GM13976 (cell line): ENCODE measurements at regions not wholly inside any gene's neighbourhood (a gene's known extent, or its start where the extent isn't known, plus 50 kb on each side); places are given as distances from the start of the nearest gene placed in this dataset.

Source experiments
- DNase-seq: peaks from one replicate; pipeline ENCODE4 v3.0.0; 2012; ENCODE audit warnings: low spot score
- in situ Hi-C: fragments of 300-500 bp; cut with MboI; formaldehyde crosslinking; loops from one replicate; pipeline ENCODE4 v1.12.0; 2022; ENCODE audit warnings: low sequenced_read_pairs, mixed read lengths, inconsistent platforms; ENCODE audit not compliant: unreplicated experiment
- TF ChIP-seq, protein P1 (sequence below): IDR thresholded peaks from 2 replicates; pipeline ENCODE4 v1.5.1; 2012; ENCODE audit warnings: borderline replicate concordance, mild to moderate bottlenecking; ENCODE audit not compliant: insufficient read depth; ENCODE audit errors: extremely low read depth, missing control alignments, control extremely low read depth

DNA sequence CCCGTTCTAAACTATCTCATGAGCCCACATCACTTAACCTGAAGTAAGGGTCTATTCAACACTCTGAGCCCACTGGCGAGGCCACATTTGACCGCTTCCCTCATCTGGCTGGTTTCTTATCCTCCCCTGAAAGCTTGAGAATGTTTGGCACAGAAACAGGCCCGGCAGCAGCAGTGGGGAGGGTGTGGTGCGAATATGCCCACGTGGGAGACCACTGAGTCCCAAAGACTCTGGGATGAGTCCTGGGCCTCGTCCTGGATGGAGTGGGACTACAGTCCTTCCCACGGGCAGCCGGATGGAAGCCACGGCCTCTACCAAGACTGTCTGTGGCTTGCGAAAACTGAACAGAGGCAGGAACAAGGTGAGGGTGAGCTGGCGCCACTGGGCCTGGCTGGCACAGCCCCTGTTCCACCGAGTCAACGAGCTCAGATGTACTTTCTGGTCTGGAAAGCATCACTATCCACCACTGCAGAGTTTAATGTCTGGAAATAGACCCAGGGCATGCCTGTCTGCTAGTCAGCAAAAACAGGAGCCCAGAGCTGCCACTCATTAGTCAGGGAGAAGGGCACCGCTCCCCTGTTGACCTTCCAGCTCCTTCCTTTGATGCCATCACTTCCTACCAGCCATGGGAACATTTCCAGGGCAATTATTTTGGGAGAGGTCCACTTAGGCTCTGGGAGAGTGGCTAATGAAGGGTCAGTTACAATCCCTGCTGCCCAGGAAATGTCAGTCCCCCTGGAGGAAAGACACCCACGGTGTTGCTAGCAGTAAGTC is 386.6 kb downstream of the MATN1 start:
- in situ Hi-C loops: no loop called here
- TF ChIP-seq, protein P1, sequence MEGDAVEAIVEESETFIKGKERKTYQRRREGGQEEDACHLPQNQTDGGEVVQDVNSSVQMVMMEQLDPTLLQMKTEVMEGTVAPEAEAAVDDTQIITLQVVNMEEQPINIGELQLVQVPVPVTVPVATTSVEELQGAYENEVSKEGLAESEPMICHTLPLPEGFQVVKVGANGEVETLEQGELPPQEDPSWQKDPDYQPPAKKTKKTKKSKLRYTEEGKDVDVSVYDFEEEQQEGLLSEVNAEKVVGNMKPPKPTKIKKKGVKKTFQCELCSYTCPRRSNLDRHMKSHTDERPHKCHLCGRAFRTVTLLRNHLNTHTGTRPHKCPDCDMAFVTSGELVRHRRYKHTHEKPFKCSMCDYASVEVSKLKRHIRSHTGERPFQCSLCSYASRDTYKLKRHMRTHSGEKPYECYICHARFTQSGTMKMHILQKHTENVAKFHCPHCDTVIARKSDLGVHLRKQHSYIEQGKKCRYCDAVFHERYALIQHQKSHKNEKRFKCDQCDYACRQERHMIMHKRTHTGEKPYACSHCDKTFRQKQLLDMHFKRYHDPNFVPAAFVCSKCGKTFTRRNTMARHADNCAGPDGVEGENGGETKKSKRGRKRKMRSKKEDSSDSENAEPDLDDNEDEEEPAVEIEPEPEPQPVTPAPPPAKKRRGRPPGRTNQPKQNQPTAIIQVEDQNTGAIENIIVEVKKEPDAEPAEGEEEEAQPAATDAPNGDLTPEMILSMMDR: no peak
- DNase-seq: no peak

DNA sequence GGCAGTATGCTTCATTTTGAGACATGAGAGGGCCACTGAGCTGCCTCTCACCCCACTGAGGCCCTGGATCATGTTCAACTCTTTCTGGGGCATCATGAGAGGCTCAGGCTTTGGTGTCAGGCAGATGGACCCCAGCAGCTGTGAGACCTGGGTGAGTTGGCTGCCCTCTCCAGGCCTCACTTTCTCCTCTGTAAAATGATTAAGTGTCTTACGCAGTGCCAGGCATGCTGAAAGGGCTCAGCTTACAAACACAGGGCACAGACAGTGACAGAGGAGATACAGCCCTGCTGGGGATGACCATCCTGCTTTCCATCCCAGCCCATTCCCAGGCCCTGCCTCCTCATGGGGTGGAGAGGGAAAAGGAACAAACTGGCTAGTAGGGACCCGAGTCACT is 387.4 kb downstream of the MATN1 start:
- in situ Hi-C loops: no loop called here
- no peak for DNase-seq
- TF ChIP-seq, protein P1: no peak

DNA sequence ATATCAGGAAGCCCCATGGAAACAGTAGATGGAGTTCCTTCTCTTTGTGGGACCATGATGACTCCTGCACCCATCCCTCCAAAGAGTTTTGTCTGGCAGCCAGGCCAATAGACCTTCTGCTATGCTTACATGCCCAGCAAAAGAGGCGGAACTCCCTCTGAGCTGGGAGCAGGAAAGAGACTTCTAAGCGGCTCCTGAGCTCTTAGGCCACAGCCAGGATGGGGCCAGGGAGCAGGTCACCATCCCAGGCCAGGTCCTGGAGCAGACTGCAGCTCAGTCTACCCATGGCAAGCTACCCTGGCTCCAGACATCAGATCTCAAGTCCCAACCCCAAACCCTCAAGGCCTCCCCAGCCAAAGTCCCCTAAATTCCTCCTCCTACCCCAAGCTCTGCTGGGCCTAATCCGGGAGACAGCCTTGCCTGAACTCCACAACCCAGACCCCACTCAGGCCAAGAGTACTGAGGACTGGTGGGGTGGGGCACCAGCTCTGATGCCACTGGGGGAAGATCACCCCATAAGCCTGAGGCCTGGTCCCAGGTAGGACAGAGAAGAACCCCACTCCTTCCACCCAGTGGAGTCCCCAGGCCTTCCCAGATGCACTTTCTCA is 387.9 kb downstream of the MATN1 start:
- in situ Hi-C loops: no loop called here
- TF ChIP-seq, protein P1: no peak
- no peak for DNase-seq

DNA sequence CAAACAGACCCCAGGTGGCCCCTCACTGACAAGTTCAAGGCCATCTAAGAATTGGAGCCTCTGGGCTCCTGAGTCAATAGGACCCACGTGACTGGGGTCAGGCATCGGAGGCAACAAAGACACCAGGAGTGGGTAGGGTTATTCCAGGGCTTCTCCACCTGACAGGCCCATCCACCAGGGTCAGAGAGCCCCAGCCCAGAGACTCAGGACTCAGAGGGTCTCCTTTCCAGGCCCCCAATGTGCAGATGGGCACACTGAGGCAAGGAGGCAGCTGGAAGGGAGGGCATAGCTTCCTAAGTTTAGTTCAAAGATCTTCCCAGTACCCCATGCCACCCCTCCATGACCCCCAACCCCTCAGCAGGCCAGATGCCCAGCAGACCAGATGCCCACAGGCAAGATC is 388.6 kb downstream of the MATN1 start:
- TF ChIP-seq, protein P1: no peak
- in situ Hi-C loops: no loop called here
- DNase-seq: no peak

DNA sequence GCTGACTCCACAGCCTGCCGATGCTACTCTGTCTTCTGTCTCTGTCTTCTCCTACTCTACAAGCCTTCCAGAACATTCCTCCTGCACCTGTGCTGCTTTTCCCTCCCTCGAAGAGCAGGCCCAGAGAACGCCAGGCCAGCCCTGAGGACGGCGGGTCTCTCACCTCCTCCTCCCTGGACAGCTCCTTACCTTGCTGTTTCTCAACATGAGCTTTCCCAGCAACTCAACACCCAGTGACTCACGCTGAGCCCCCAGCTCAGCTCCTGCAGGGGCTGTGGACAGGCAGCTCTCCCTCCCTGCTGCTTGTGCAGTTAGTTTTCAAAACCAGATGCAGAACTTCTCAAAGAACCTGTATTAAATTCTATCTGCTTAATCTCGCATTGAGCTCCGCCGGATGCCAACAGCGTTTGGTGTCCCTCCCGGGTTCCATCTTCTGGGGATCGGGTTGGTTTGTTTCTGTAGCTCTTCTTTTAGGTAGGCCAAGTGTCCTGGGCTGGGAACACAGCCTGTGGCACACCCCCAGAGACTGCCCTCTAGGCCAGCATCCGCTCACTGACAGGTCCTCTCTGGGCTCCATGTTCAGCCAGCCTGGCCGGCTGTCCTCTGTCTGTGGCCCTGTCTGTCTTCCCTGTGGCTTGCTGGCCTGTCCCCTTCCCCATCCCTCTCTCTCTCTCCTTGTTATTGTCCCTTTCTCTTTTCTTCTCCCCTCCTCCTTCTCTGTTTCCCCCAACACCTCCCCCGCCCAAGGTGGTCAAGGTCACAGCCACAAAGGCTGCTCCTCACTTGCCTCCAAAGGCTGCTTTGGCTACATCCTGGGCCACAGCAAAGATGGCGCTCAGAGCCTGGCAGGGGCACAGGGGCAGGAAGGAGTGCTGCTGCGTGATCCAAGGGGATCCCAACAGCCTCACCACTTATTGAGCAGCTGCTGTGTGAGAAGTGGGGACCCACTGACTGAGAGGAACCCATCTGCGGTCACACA is 391.0 kb downstream of the MATN1 start:
- in situ Hi-C loops: no loop called here
- no peak for DNase-seq
- TF ChIP-seq, protein P1: no peak

DNA sequence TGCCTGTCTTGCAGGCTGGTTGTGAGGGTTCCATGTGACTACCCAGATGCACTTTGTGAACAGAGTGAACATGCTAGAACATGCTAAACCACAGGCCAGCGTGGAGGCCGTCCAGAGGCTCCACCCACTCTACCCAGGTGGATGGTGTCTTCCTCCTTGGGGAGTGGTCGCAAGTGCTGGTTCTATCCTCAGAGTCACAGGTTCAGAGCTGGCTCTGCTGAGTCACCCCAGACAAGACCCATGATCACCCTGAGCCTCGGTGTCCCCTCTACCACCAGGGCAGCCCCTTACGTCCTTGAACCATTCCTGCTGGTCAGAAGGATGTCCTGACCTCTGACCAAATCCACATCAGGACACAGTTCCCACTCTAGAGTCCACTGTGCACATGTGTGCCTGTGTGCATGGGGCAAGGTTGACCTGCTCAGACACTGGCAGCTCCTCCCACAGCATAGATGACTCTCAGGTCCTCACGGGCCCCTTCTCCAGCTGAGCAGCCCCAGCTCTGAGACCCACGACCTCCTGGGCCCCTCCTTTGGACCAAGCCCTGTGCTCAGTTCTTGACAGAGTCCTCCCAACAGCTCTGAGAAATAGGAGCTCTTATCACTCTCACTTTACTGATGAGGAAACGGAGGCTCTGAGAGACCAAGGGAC is 391.8 kb downstream of the MATN1 start:
- no peak for DNase-seq

More for the DNA sequence above, 391.8 kb downstream of the MATN1 start:
- TF ChIP-seq, protein P1: no peak
- in situ Hi-C loops: no loop called here
